ENCODE measurements at regions not wholly inside any gene's neighbourhood (a gene's known extent, or its start where the extent isn't known, plus 50 kb on each side); places are given as distances from the start of the nearest gene placed in this dataset.

- no peak for TF ChIP-seq CTCF (IDR thresholded peaks at IDR 0.05; ENCODE audit: borderline replicate concordance, extremely low read depth, low read length, poor library complexity, severe bottlenecking)
- no peak for TF ChIP-seq EZH2 (IDR thresholded peaks at IDR 0.05; ENCODE audit: borderline replicate concordance, low read depth, low read length, severe bottlenecking)
- Histone ChIP-seq H3K4me1 (ENCODE audit: insufficient read depth, low read length) (no peaks in the 10 kb centered on the region), H3K4me3 (ENCODE audit: low read depth in 1 of 2, low read length in 2 of 2) (no peak overlapping the region), H3K27me3 (ENCODE audit: insufficient read depth, low read length, poor library complexity) (no peaks in the 10 kb centered on the region), H3K36me3 (ENCODE audit: insufficient read depth, low read length) (no peaks in the 10 kb centered on the region), H3K9ac (ENCODE audit: low read depth, low read length) (no peak overlapping the region), H3K4me2 (ENCODE audit: insufficient read depth, low read length) (no peak overlapping the region), H2AFZ (ENCODE audit: low read depth, low read length) (no peak overlapping the region), H3K79me2 (ENCODE audit: insufficient read depth, low read length) (no peaks in the 10 kb centered on the region), H3K27ac (ENCODE audit: low read length) (no peak overlapping the region), H3K9me3 (ENCODE audit: insufficient read depth, low read length, severe bottlenecking) (no peaks in the 10 kb centered on the region), H4K20me1 (ENCODE audit: insufficient read depth, low read length) (no peaks in the 10 kb centered on the region)
- DNase-seq: no peak
- no peak for ATAC-seq (ENCODE audit: insufficient read depth, low read depth)
Measured at GRCh38 chr3:154791611-154792010, 288.5 kb upstream of the MME start.

DNA sequence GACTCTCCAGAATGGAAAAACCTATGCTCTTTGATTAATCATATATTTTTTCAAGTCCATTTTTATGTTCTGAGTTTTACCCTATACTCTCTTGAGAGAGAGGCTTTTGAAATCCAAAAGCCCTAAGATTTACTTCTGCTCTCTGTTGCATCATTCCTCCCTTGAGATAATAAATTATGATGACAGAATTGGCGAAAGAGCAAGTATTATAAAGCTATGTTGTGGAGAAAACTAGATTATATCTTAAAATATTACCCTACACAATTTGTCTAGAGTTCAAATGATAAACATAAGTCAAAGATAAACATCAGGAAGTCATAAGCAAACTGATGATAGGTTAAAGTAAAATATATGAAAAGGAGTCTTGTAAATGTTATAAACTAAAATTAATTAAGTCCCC lies 293.4 kb upstream of the MME start:
- H3K79me2 ChIP-seq (ENCODE audit: insufficient read depth, low read length): no peaks in the 10 kb centered on the region
- H3K27me3 ChIP-seq (ENCODE audit: insufficient read depth, low read length, poor library complexity): no peaks in the 10 kb centered on the region
- no peak overlapping the region for H3K27ac ChIP-seq (ENCODE audit: low read length)
- H3K36me3 ChIP-seq (ENCODE audit: insufficient read depth, low read length): no peaks in the 10 kb centered on the region
- no peak overlapping the region for H2AFZ ChIP-seq (ENCODE audit: low read depth, low read length)
- H3K4me1 ChIP-seq (ENCODE audit: insufficient read depth, low read length): no peaks in the 10 kb centered on the region
- no peak overlapping the region for H3K4me2 ChIP-seq (ENCODE audit: insufficient read depth, low read length)
- TF ChIP-seq CTCF (IDR thresholded peaks at IDR 0.05; ENCODE audit: borderline replicate concordance, extremely low read depth, low read length, poor library complexity, severe bottlenecking) (no peak), EZH2 (IDR thresholded peaks at IDR 0.05; ENCODE audit: borderline replicate concordance, low read depth, low read length, severe bottlenecking) (no peak)
- H3K4me3 ChIP-seq (ENCODE audit: low read depth in 1 of 2, low read length in 2 of 2): no peak overlapping the region
- H4K20me1 ChIP-seq (ENCODE audit: insufficient read depth, low read length): no peaks in the 10 kb centered on the region
- ATAC-seq (ENCODE audit: insufficient read depth, low read depth) (no peak), DNase-seq (no peak)
- no peaks in the 10 kb centered on the region for H3K9me3 ChIP-seq (ENCODE audit: insufficient read depth, low read length, severe bottlenecking)
- no peak overlapping the region for H3K9ac ChIP-seq (ENCODE audit: low read depth, low read length)

DNA sequence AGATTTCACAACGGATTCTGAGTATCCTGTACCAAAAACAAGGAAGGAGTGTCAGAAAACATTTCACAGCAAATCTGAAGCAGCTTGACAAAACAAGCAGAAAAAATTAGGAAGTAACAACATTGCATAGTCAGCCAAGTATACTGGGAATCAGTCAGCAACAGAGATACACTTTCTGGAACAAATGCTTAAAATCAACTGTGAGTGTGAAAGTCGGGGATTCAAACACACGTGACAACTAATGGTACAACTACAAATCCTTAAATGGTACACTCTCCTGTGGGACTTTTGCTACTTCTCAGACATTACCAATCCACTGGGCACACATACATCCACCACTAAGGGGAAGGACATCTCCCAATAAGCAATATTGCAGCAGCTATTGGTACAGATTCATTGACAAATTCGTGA lies 296.6 kb upstream of the MME start:
- Histone ChIP-seq H4K20me1 (ENCODE audit: insufficient read depth, low read length) (no peaks in the 10 kb centered on the region), H3K79me2 (ENCODE audit: insufficient read depth, low read length) (no peaks in the 10 kb centered on the region), H3K4me2 (ENCODE audit: insufficient read depth, low read length) (no peak overlapping the region), H3K9ac (ENCODE audit: low read depth, low read length) (no peak overlapping the region), H3K27ac (ENCODE audit: low read length) (no peak overlapping the region), H3K4me1 (ENCODE audit: insufficient read depth, low read length) (no peaks in the 10 kb centered on the region), H3K4me3 (ENCODE audit: low read depth in 1 of 2, low read length in 2 of 2) (no peak overlapping the region), H3K27me3 (ENCODE audit: insufficient read depth, low read length, poor library complexity) (no peaks in the 10 kb centered on the region), H2AFZ (ENCODE audit: low read depth, low read length) (no peak overlapping the region), H3K9me3 (ENCODE audit: insufficient read depth, low read length, severe bottlenecking) (no peaks in the 10 kb centered on the region), H3K36me3 (ENCODE audit: insufficient read depth, low read length) (no peaks in the 10 kb centered on the region)
- no peak for DNase-seq
- TF ChIP-seq EZH2 (IDR thresholded peaks at IDR 0.05; ENCODE audit: borderline replicate concordance, low read depth, low read length, severe bottlenecking): no peak
- no peak for TF ChIP-seq CTCF (IDR thresholded peaks at IDR 0.05; ENCODE audit: borderline replicate concordance, extremely low read depth, low read length, poor library complexity, severe bottlenecking)
- ATAC-seq (ENCODE audit: insufficient read depth, low read depth): no peak

DNA sequence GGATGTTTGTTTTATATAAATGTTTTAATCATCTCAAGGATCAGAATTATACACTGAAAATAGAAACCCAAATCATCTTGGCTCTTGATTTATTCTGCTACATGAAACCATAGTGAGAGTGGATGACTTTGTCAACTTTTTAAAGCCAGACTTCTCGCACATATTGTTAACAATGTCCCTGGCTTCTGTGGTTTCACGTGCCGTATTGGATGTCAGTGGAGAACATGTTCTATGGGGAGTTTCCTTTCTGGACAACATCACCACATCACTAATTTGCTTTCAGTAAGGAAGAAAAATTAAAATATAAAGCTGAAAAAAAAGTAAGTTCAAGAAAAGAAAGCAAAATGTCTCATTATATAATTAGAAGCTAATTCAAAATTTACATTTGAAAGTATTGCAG lies 297.1 kb upstream of the MME start:
- Histone ChIP-seq H3K9ac (ENCODE audit: low read depth, low read length) (no peak overlapping the region), H3K4me2 (ENCODE audit: insufficient read depth, low read length) (no peak overlapping the region), H3K4me1 (ENCODE audit: insufficient read depth, low read length) (no peaks in the 10 kb centered on the region), H3K4me3 (ENCODE audit: low read depth in 1 of 2, low read length in 2 of 2) (no peak overlapping the region), H3K36me3 (ENCODE audit: insufficient read depth, low read length) (no peaks in the 10 kb centered on the region), H3K27me3 (ENCODE audit: insufficient read depth, low read length, poor library complexity) (no peaks in the 10 kb centered on the region), H4K20me1 (ENCODE audit: insufficient read depth, low read length) (no peaks in the 10 kb centered on the region), H3K79me2 (ENCODE audit: insufficient read depth, low read length) (no peaks in the 10 kb centered on the region), H2AFZ (ENCODE audit: low read depth, low read length) (no peak overlapping the region), H3K27ac (ENCODE audit: low read length) (no peak overlapping the region), H3K9me3 (ENCODE audit: insufficient read depth, low read length, severe bottlenecking) (no peaks in the 10 kb centered on the region)
- DNase-seq (no peak), ATAC-seq (ENCODE audit: insufficient read depth, low read depth) (no peak)
- no peak for TF ChIP-seq CTCF (IDR thresholded peaks at IDR 0.05; ENCODE audit: borderline replicate concordance, extremely low read depth, low read length, poor library complexity, severe bottlenecking)
- TF ChIP-seq EZH2 (IDR thresholded peaks at IDR 0.05; ENCODE audit: borderline replicate concordance, low read depth, low read length, severe bottlenecking): no peak
